NOMO-1 (cell line): ENCODE measurements at regions not wholly inside any gene's neighbourhood (a gene's known extent, or its start where the extent isn't known, plus 50 kb on each side); places are given as distances from the start of the nearest gene placed in this dataset.

Source experiments
- DNase-seq, 2 experiments: peaks; one replicate each; lab custom pipeline; 2025; ENCODE audit not compliant: unreplicated experiment in 2 of 2; lab: John Stamatoyannopoulos, UW

- DNase-seq, result no peak
These were observed 798.9 kb upstream of the PIK3C3 start for GRCh38 chr18:41155910-41156851.

GRCh38 chr18:41155025-41155424, 800.0 kb upstream of the PIK3C3 start:
- no peak for DNase-seq

- no peak for DNase-seq
These were observed 801.2 kb upstream of the PIK3C3 start for GRCh38 chr18:41153871-41154270.

GRCh38 chr18:41150316-41150715, 804.7 kb upstream of the PIK3C3 start:
- DNase-seq, result no peak

- DNase-seq, result no peak
These were observed 808.7 kb upstream of the PIK3C3 start for GRCh38 chr18:41146301-41146700.

GRCh38 chr18:41145516-41145915, 809.5 kb upstream of the PIK3C3 start:
- no peak for DNase-seq

GRCh38 chr18:41144441-41144840, 810.6 kb upstream of the PIK3C3 start:
- DNase-seq, result no peak

- no peak for DNase-seq
These were observed 814.5 kb upstream of the PIK3C3 start for GRCh38 chr18:41140506-41140905.

GRCh38 chr18:41135146-41135545, 819.9 kb upstream of the PIK3C3 start:
- DNase-seq, result no peak

GRCh38 chr18:41134426-41134825, 820.6 kb upstream of the PIK3C3 start:
- DNase-seq, result no peak

GRCh38 chr18:41131050-41131449, 824.0 kb upstream of the PIK3C3 start:
- no peak for DNase-seq

- DNase-seq, result no peak
These were observed 826.5 kb upstream of the PIK3C3 start for GRCh38 chr18:41128545-41128944.

GRCh38 chr18:41128126-41128525, 826.9 kb upstream of the PIK3C3 start:
- no peak for DNase-seq

- DNase-seq, result no peak
These were observed 828.3 kb upstream of the PIK3C3 start for GRCh38 chr18:41126541-41127235.

GRCh38 chr18:41121116-41121826, 833.8 kb upstream of the PIK3C3 start:
- no peak for DNase-seq

- DNase-seq, result no peak
These were observed 836.0 kb upstream of the PIK3C3 start for GRCh38 chr18:41119031-41119430.

- no peak for DNase-seq
These were observed 841.0 kb upstream of the PIK3C3 start for GRCh38 chr18:41113885-41114482.

- no peak for DNase-seq
These were observed 855.6 kb upstream of the PIK3C3 start for GRCh38 chr18:41099451-41099850.

GRCh38 chr18:41096504-41096903, 858.5 kb upstream of the PIK3C3 start:
- DNase-seq, result no peak

- no peak for DNase-seq
These were observed 878.0 kb upstream of the PIK3C3 start for GRCh38 chr18:41077076-41077475.

- no peak for DNase-seq
These were observed 879.8 kb upstream of the PIK3C3 start for GRCh38 chr18:41075212-41075611.
